ENCODE measurements at regions not wholly inside any gene's neighbourhood (a gene's known extent, or its start where the extent isn't known, plus 50 kb on each side); places are given as distances from the start of the nearest gene placed in this dataset.

- DNase-seq (ENCODE audit: low read depth in 4 of 4, low spot score in 2 of 4): no peak
Measured at GRCh38 chr5:124996023-124996763, 249.8 kb upstream of the ZNF608 start.

- DNase-seq (ENCODE audit: low read depth in 4 of 4, low spot score in 2 of 4): no peak
Measured at GRCh38 chr5:124996764-124997077, 250.3 kb upstream of the ZNF608 start.

GRCh38 chr5:124997186-124997893 is 250.9 kb upstream of the ZNF608 start:
- no peak for DNase-seq (ENCODE audit: low read depth in 4 of 4, low spot score in 2 of 4)

GRCh38 chr5:124998520-124998919 is 252.1 kb upstream of the ZNF608 start:
- no peak for DNase-seq (ENCODE audit: low read depth in 4 of 4, low spot score in 2 of 4)

GRCh38 chr5:125002727-125003598 is 256.5 kb upstream of the ZNF608 start:
- DNase-seq (ENCODE audit: low read depth in 4 of 4, low spot score in 2 of 4): no peak

- DNase-seq (ENCODE audit: low read depth in 4 of 4, low spot score in 2 of 4): no peak
Measured at GRCh38 chr5:125004009-125004408, 257.6 kb upstream of the ZNF608 start.

- DNase-seq (ENCODE audit: low read depth in 4 of 4, low spot score in 2 of 4): no peak
Measured at GRCh38 chr5:125005266-125005665, 258.8 kb upstream of the ZNF608 start.

GRCh38 chr5:125006011-125006685 is 259.7 kb upstream of the ZNF608 start:
- no peak for DNase-seq (ENCODE audit: low read depth in 4 of 4, low spot score in 2 of 4)

GRCh38 chr5:125010356-125010755 is 263.9 kb upstream of the ZNF608 start:
- DNase-seq (ENCODE audit: low read depth in 4 of 4, low spot score in 2 of 4): no peak

GRCh38 chr5:125011014-125011413 is 264.6 kb upstream of the ZNF608 start:
- DNase-seq (ENCODE audit: low read depth in 4 of 4, low spot score in 2 of 4): no peak

- DNase-seq (ENCODE audit: low read depth in 4 of 4, low spot score in 2 of 4): no peak
Measured at GRCh38 chr5:125011419-125011818, 265.0 kb upstream of the ZNF608 start.

GRCh38 chr5:125011947-125012346 is 265.5 kb upstream of the ZNF608 start:
- DNase-seq (ENCODE audit: low read depth in 4 of 4, low spot score in 2 of 4): no peak

GRCh38 chr5:125012727-125013451 is 266.4 kb upstream of the ZNF608 start:
- no peak for DNase-seq (ENCODE audit: low read depth in 4 of 4, low spot score in 2 of 4)

- no peak for DNase-seq (ENCODE audit: low read depth in 4 of 4, low spot score in 2 of 4)
Measured at GRCh38 chr5:125014202-125014601, 267.8 kb upstream of the ZNF608 start.

GRCh38 chr5:125017796-125018195 is 271.4 kb upstream of the ZNF608 start:
- no peak for DNase-seq (ENCODE audit: low read depth in 4 of 4, low spot score in 2 of 4)

- no peak for DNase-seq (ENCODE audit: low read depth in 4 of 4, low spot score in 2 of 4)
Measured at GRCh38 chr5:125023673-125024072, 277.2 kb upstream of the ZNF608 start.

GRCh38 chr5:125026867-125027731 is 280.7 kb upstream of the ZNF608 start:
- no peak for DNase-seq (ENCODE audit: low read depth in 4 of 4, low spot score in 2 of 4)

- DNase-seq (ENCODE audit: low read depth in 4 of 4, low spot score in 2 of 4): no peak
Measured at GRCh38 chr5:125032286-125032685, 285.8 kb upstream of the ZNF608 start.

- DNase-seq (ENCODE audit: low read depth in 4 of 4, low spot score in 2 of 4): no peak
Measured at GRCh38 chr5:125033602-125034001, 287.2 kb upstream of the ZNF608 start.
